H9 (cell line): ENCODE measurements at regions not wholly inside any gene's neighbourhood (a gene's known extent, or its start where the extent isn't known, plus 50 kb on each side); places are given as distances from the start of the nearest gene placed in this dataset.

ENCODE experiments used
- DNase-seq: peaks from one replicate; pipeline ENCODE4 v3.0.0-alpha.2; 2017
- H2AFZ ChIP-seq: one replicate; pipeline ENCODE4 v1.6.1; 2013; ENCODE audit warnings: mild to moderate bottlenecking, low read length, control low read depth, moderate library complexity
- H2AK5ac ChIP-seq: 2 replicates; pipeline ENCODE4 v1.6.1; 2013; ENCODE audit warnings: low read length, control low read depth, mixed read lengths; ENCODE audit not compliant: insufficient read length
- H2BK120ac ChIP-seq: one replicate; pipeline ENCODE4 v1.6.1; 2013; ENCODE audit warnings: low read depth, mild to moderate bottlenecking, low read length, control low read depth, inconsistent platforms; ENCODE audit not compliant: poor library complexity, severe bottlenecking
- H2BK12ac ChIP-seq: 2 replicates; pipeline ENCODE4 v1.6.1; 2013; ENCODE audit warnings: low read length, control low read depth, mixed read lengths, low read depth; ENCODE audit not compliant: insufficient read length
- H2BK15ac ChIP-seq: 2 replicates; pipeline ENCODE4 v1.6.1; 2013; ENCODE audit warnings: low read depth, low read length, control low read depth
- H2BK20ac ChIP-seq: one replicate; pipeline ENCODE4 v1.6.1; 2013; ENCODE audit warnings: low read depth, mild to moderate bottlenecking, low read length, control low read depth, inconsistent platforms; ENCODE audit not compliant: poor library complexity, severe bottlenecking
- H2BK5ac ChIP-seq: 2 replicates; pipeline ENCODE4 v1.6.1; 2013; ENCODE audit warnings: low read length, control low read depth, mixed read lengths; ENCODE audit not compliant: insufficient read length
- H3K14ac ChIP-seq: 2 replicates; pipeline ENCODE4 v1.6.1; 2013; ENCODE audit warnings: low read length, control low read depth; ENCODE audit not compliant: insufficient read depth
- H3K18ac ChIP-seq: 2 replicates; pipeline ENCODE4 v1.6.1; 2013; ENCODE audit warnings: low read depth, mild to moderate bottlenecking, mixed read lengths, low read length, control low read depth; ENCODE audit not compliant: insufficient read length
- H3K23ac ChIP-seq: 2 replicates; pipeline ENCODE4 v1.6.1; 2013; ENCODE audit warnings: low read length, control low read depth, mixed read lengths, low read depth; ENCODE audit not compliant: insufficient read length
- H3K23me2 ChIP-seq: 2 replicates; pipeline ENCODE4 v1.6.1; 2013; ENCODE audit warnings: low read depth, mild to moderate bottlenecking, mixed read lengths, low read length, control low read depth; ENCODE audit not compliant: insufficient read length, poor library complexity, severe bottlenecking
- H3K27ac ChIP-seq: 2 replicates; pipeline ENCODE4 v1.5.1; 2013; ENCODE audit warnings: low read length, control low read depth, mixed read lengths, low read depth; ENCODE audit not compliant: insufficient read length
- H3K27me3 ChIP-seq: 2 replicates; pipeline ENCODE4 v1.6.1; 2013; ENCODE audit warnings: low read length, control low read depth, inconsistent platforms; ENCODE audit not compliant: insufficient read depth
- H3K4ac ChIP-seq: 2 replicates; pipeline ENCODE4 v1.6.1; 2013; ENCODE audit warnings: low read depth, mild to moderate bottlenecking, control low read depth, inconsistent platforms, low read length, moderate library complexity
- H3K4me1 ChIP-seq: 2 replicates; pipeline ENCODE4 v1.6.1; 2013; ENCODE audit warnings: low read length, control low read depth, inconsistent platforms; ENCODE audit not compliant: insufficient read depth
- H3K4me2 ChIP-seq: 2 replicates; pipeline ENCODE4 v1.6.1; 2013; ENCODE audit warnings: low read length, control low read depth, mixed read lengths; ENCODE audit not compliant: insufficient read length, insufficient read depth
- H3K56ac ChIP-seq: 2 replicates; pipeline ENCODE4 v1.6.1; 2013; ENCODE audit warnings: low read depth, mild to moderate bottlenecking, mixed read lengths, low read length, control low read depth; ENCODE audit not compliant: insufficient read length
- H3K79me1 ChIP-seq: 2 replicates; pipeline ENCODE4 v1.6.1; 2013; ENCODE audit warnings: low read depth, mild to moderate bottlenecking, moderate library complexity, low read length, control low read depth, inconsistent platforms; ENCODE audit not compliant: insufficient read depth, poor library complexity, severe bottlenecking
- H3K79me2 ChIP-seq: 2 replicates; pipeline ENCODE4 v1.6.1; 2013; ENCODE audit warnings: low read length, control low read depth, inconsistent platforms; ENCODE audit not compliant: insufficient read depth
- H3K9ac ChIP-seq: 2 replicates; pipeline ENCODE4 v1.6.1; 2013; ENCODE audit warnings: low read length, control low read depth, mixed read lengths; ENCODE audit not compliant: insufficient read length; ENCODE audit errors: extremely low read depth
- H3K9me3 ChIP-seq: one replicate; pipeline ENCODE4 v1.6.1; 2013; ENCODE audit warnings: low read depth, low read length, inconsistent platforms; ENCODE audit not compliant: control insufficient read depth
- H3T11ph ChIP-seq: one replicate; pipeline ENCODE4 v1.6.1; 2013; ENCODE audit warnings: mild to moderate bottlenecking, low read length, control low read depth, inconsistent platforms
- H4K20me1 ChIP-seq: one replicate; pipeline ENCODE4 v1.6.1; 2013; ENCODE audit not compliant: control insufficient read depth, insufficient read length, insufficient read depth
- H4K5ac ChIP-seq: 2 replicates; pipeline ENCODE4 v1.6.1; 2013; ENCODE audit warnings: low read depth, mild to moderate bottlenecking, mixed read lengths, low read length, control low read depth; ENCODE audit not compliant: insufficient read length
- H4K8ac ChIP-seq: replicated peaks from 2 replicates; pipeline ENCODE4 v1.6.1; 2013; ENCODE audit warnings: low read length, control low read depth, mixed read lengths, low read depth; ENCODE audit not compliant: insufficient read length
- H4K91ac ChIP-seq: 2 replicates; pipeline ENCODE4 v1.6.1; 2013; ENCODE audit warnings: low read depth, mild to moderate bottlenecking, moderate library complexity, mixed read lengths, low read length, control low read depth; ENCODE audit not compliant: insufficient read length
- H3K27ac Mint-ChIP-seq, 3 experiments: 2 replicates in 2 of 3; 3 replicates in 1 of 3; pipeline ENCODE4 v1.8.0; 2020 to 2021; ENCODE audit warnings: mixed read lengths in 3 of 3, mild to moderate bottlenecking in 1 of 3, moderate library complexity in 1 of 3
- H3K27me3 Mint-ChIP-seq: 2 replicates; pipeline ENCODE4 v1.8.0; 2021; ENCODE audit warnings: low read depth, mild to moderate bottlenecking, moderate library complexity, mixed read lengths
- H3K36me3 Mint-ChIP-seq, 3 experiments: 2 replicates in 2 of 3; 3 replicates in 1 of 3; pipeline ENCODE4 v1.8.0; 2020 to 2021; ENCODE audit warnings: low read depth in 3 of 3, mixed read lengths in 3 of 3; ENCODE audit not compliant: insufficient read depth in 1 of 3
- H3K4me1 Mint-ChIP-seq, 2 experiments: 2 replicates each; pipeline ENCODE4 v1.8.0; 2020; ENCODE audit warnings: mixed read lengths in 2 of 2
- H3K4me3 Mint-ChIP-seq, 2 experiments: 2 replicates in 1 of 2; 3 replicates in 1 of 2; pipeline ENCODE4 v1.8.0; 2020 to 2021; ENCODE audit warnings: mild to moderate bottlenecking in 2 of 2, mixed read lengths in 2 of 2, moderate library complexity in 1 of 2
- H3K9me3 Mint-ChIP-seq, 2 experiments: 2 replicates in 1 of 2; 3 replicates in 1 of 2; pipeline ENCODE4 v1.8.0; 2020; ENCODE audit warnings: mild to moderate bottlenecking in 2 of 2, mixed read lengths in 2 of 2, moderate library complexity in 1 of 2
- WGBS: extraction: QIAGEN DNeasy Blood & Tissue Kit; methylation state at CpG from one replicate; pipeline ENCODE4 v1.1.7; 2013; ENCODE audit warnings: missing lambda C conversion rate, low lambda C conversion rate, mixed read lengths; ENCODE audit not compliant: insufficient read length; ENCODE audit errors: extremely low coverage; 5-methylcytosine and 5-hydroxymethylcytosine counted together
- TF ChIP-seq, protein P1 (sequence below): fragments of 200-600 bp; sonication (generic); conservative IDR thresholded peaks from 3 replicates; pipeline ENCODE4 v1.8.0; 2021; ENCODE audit warnings: antibody characterized with exemption, mild to moderate bottlenecking

DNA sequence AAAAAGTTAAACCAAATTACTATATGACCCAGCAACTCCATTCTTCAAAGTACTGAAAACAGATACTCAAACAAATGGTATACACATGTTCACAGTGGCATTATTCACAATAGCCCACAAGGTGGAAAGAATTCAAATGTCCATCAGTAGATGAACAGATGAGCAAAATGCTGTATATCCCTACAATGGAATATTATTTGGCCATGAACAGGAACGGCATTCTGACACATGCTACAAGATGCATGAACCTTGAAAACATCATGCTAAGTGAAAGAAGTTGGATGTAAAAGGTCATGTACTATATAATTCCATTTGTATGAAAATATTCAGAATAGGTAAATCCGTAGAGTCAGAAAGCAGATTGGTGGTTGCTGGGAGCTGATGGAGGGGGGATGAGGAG, 73.5 kb upstream of the XYLT1 start:
- no peak overlapping the region for H3K56ac ChIP-seq
- no peak overlapping the region for H3K9ac ChIP-seq
- H3K18ac ChIP-seq: no peak overlapping the region
- Mint-ChIP-seq H3K27me3 (no peaks in the 10 kb centered on the region), H3K9me3 (peaks cover 0 to 3% of the 10 kb centered on the region in 2 experiments; a peak in 1 of 5 replicates), H3K27ac (no peak overlapping the region), H3K4me1 (no peaks in the 10 kb centered on the region), H3K36me3 (no peaks in the 10 kb centered on the region), H3K4me3 (no peak overlapping the region)
- no peak overlapping the region for H4K91ac ChIP-seq
- no peak overlapping the region for H2BK15ac ChIP-seq
- H3K9me3 ChIP-seq: no peaks in the 10 kb centered on the region
- H3K4ac ChIP-seq: no peak overlapping the region
- H2AFZ ChIP-seq: no peak overlapping the region
- TF ChIP-seq, protein P1, sequence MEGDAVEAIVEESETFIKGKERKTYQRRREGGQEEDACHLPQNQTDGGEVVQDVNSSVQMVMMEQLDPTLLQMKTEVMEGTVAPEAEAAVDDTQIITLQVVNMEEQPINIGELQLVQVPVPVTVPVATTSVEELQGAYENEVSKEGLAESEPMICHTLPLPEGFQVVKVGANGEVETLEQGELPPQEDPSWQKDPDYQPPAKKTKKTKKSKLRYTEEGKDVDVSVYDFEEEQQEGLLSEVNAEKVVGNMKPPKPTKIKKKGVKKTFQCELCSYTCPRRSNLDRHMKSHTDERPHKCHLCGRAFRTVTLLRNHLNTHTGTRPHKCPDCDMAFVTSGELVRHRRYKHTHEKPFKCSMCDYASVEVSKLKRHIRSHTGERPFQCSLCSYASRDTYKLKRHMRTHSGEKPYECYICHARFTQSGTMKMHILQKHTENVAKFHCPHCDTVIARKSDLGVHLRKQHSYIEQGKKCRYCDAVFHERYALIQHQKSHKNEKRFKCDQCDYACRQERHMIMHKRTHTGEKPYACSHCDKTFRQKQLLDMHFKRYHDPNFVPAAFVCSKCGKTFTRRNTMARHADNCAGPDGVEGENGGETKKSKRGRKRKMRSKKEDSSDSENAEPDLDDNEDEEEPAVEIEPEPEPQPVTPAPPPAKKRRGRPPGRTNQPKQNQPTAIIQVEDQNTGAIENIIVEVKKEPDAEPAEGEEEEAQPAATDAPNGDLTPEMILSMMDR: no peak
- H4K8ac ChIP-seq: no peak overlapping the region
- H2AK5ac ChIP-seq: no peak overlapping the region
- H3K27ac ChIP-seq: no peak overlapping the region
- H4K5ac ChIP-seq: no peak overlapping the region
- no peaks in the 10 kb centered on the region for H3K79me2 ChIP-seq
- no peak overlapping the region for H3K23ac ChIP-seq
- H3K27me3 ChIP-seq: no peaks in the 10 kb centered on the region
- H2BK12ac ChIP-seq: no peak overlapping the region
- no peak overlapping the region for H3K14ac ChIP-seq
- no peaks in the 10 kb centered on the region for H3K23me2 ChIP-seq
- no peak overlapping the region for H3K4me2 ChIP-seq
- no peak overlapping the region for H2BK5ac ChIP-seq
- H2BK120ac ChIP-seq: no peak overlapping the region
- no peak for DNase-seq
- H2BK20ac ChIP-seq: no peak overlapping the region
- H4K20me1 ChIP-seq: no peaks in the 10 kb centered on the region
- no peaks in the 10 kb centered on the region for H3K79me1 ChIP-seq
- no peaks in the 10 kb centered on the region for H3K4me1 ChIP-seq
- WGBS: no CpG with 5 or more reads among the region's 2 CpGs
- no peak overlapping the region for H3T11ph ChIP-seq
